Endothelial cell of umbilical vein (primary cell): ENCODE measurements at regions not wholly inside any gene's neighbourhood (a gene's known extent, or its start where the extent isn't known, plus 50 kb on each side); places are given as distances from the start of the nearest gene placed in this dataset.

ENCODE experiments used
- BruUV-seq: library from RNA; stranded (reverse); fragments of 400-500 nt; replicated peaks from 2 replicates; lab custom pipeline; 2021; lab: Mats Ljungman, UMichigan
- CTCF ChIA-PET: fragments of 300-600, 350-600 bp; sonication (Branson Sonifier 250); formaldehyde crosslinking; loops from one replicate; lab custom pipeline; 2021; ENCODE audit warnings: antibody characterized with exemption, inconsistent platforms; lab: Charles Lee
- POLR2A ChIA-PET: fragments of 300-600, 350-600 bp; sonication (Branson Sonifier 250); formaldehyde crosslinking; loops from one replicate; lab custom pipeline; 2021; ENCODE audit warnings: antibody characterized with exemption, inconsistent platforms; lab: Charles Lee
- DNase-seq: peaks from one replicate; pipeline ENCODE4 v3.0.0-alpha.2; 2011; ENCODE audit warnings: low read depth, low spot score
- FAIRE-seq: peaks from 2 replicates; lab custom pipeline; 2011; peaks lifted over from hg19 to GRCh38; lab: Jason Lieb, UNC
- H2AFZ ChIP-seq: 2 replicates; pipeline ENCODE4 v1.6.0; 2012; ENCODE audit warnings: low read depth, low read length, control low read depth, inconsistent platforms
- H3K27ac ChIP-seq: 2 replicates; pipeline ENCODE4 v1.5.1; 2011; ENCODE audit warnings: low read depth, mild to moderate bottlenecking, control low read depth, low read length, moderate library complexity; ENCODE audit not compliant: insufficient read depth
- H3K27me3 ChIP-seq, 2 experiments: 2 replicates each; pipeline versions ENCODE4 v1.6.0 to v1.6.1; 2011; ENCODE audit warnings: low read length in 2 of 2, mixed read lengths in 1 of 2; ENCODE audit not compliant: control insufficient read depth in 2 of 2, insufficient read depth in 2 of 2
- H3K36me3 ChIP-seq, 2 experiments: 2 replicates in 1 of 2; 3 replicates in 1 of 2; pipeline ENCODE4 v1.5.1; 2011; ENCODE audit warnings: low read length in 2 of 2, mild to moderate bottlenecking in 1 of 2, moderate library complexity in 1 of 2; ENCODE audit not compliant: control insufficient read depth in 2 of 2, insufficient read depth in 2 of 2; ENCODE audit errors: extremely low read depth in 1 of 2
- H3K4me1 ChIP-seq: 3 replicates; pipeline ENCODE4 v1.5.1; 2011; ENCODE audit warnings: mild to moderate bottlenecking, low read length; ENCODE audit not compliant: control insufficient read depth, insufficient read depth; ENCODE audit errors: extremely low read depth
- H3K4me2 ChIP-seq: 2 replicates; pipeline ENCODE4 v1.6.1; 2011; ENCODE audit warnings: low read length, control low read depth, mixed read lengths; ENCODE audit not compliant: insufficient read depth
- H3K4me3 ChIP-seq, 3 experiments: fragments of 200-600 bp in 1 of 3; sonication (generic), shearing (Covaris generic) in 1 of 3; replicated peaks in 1 of 3; 2 replicates each; pipeline ENCODE4 v1.5.1; 2011 to 2016; ENCODE audit warnings: control low read depth in 3 of 3, low read length in 3 of 3, mild to moderate bottlenecking in 2 of 3, inconsistent platforms in 1 of 3, low read depth in 1 of 3, moderate library complexity in 1 of 3; ENCODE audit not compliant: insufficient read depth in 1 of 3
- H3K79me2 ChIP-seq: 2 replicates; pipeline ENCODE4 v1.6.0; 2012; ENCODE audit warnings: low read length, inconsistent platforms; ENCODE audit not compliant: control insufficient read depth, insufficient read depth
- H3K9ac ChIP-seq: replicated peaks from 2 replicates; pipeline ENCODE3; 2011; ENCODE audit warnings: low read length, control low read depth; ENCODE audit not compliant: insufficient read depth; ENCODE audit errors: extremely low read depth
- H3K9me1 ChIP-seq: replicated peaks from 3 replicates; pipeline ENCODE4 v1.6.0; 2011; ENCODE audit warnings: mild to moderate bottlenecking, low read length; ENCODE audit not compliant: control insufficient read depth, insufficient read depth; ENCODE audit errors: extremely low read depth
- H3K9me3 ChIP-seq: replicated peaks from 2 replicates; pipeline ENCODE4 v1.5.1; 2012; ENCODE audit warnings: low read length, inconsistent platforms; ENCODE audit not compliant: control insufficient read depth, insufficient read depth
- H4K20me1 ChIP-seq: replicated peaks from 2 replicates; pipeline ENCODE3; 2011; ENCODE audit warnings: mild to moderate bottlenecking, low read length; ENCODE audit not compliant: control insufficient read depth, insufficient read depth; ENCODE audit errors: extremely low read depth
- EZH2 ChIP-seq: IDR thresholded peaks from 2 replicates; pipeline ENCODE4 v1.6.1; 2012; ENCODE audit warnings: borderline replicate concordance, low read depth, mild to moderate bottlenecking, moderate library complexity, low read length, inconsistent platforms; ENCODE audit not compliant: severe bottlenecking
- FOS ChIP-seq: IDR thresholded peaks from 2 replicates; pipeline ENCODE4 v1.6.1; 2011; ENCODE audit warnings: mild to moderate bottlenecking, low read length, moderate library complexity, borderline replicate concordance; ENCODE audit not compliant: insufficient read depth
- GATA2 ChIP-seq: IDR thresholded peaks from 2 replicates; pipeline ENCODE4 v1.7.0; 2011; ENCODE audit warnings: low read depth, mild to moderate bottlenecking, moderate library complexity, mixed read lengths, low read length; ENCODE audit not compliant: insufficient read length, insufficient read depth
- JUN ChIP-seq: IDR thresholded peaks from 2 replicates; pipeline ENCODE4 v1.6.1; 2011; ENCODE audit warnings: borderline replicate concordance, low read depth; ENCODE audit not compliant: insufficient read length, insufficient read depth
- MYC ChIP-seq: IDR thresholded peaks from one replicate; pipeline ENCODE4 v1.6.1; 2011; ENCODE audit warnings: mild to moderate bottlenecking, low read depth, low read length
- POLR2A ChIP-seq: IDR thresholded peaks from 2 replicates; pipeline ENCODE4 v1.6.1; 2012; ENCODE audit warnings: low read depth, mild to moderate bottlenecking, control low read depth, low read length
- POLR2AphosphoS5 ChIP-seq: IDR thresholded peaks from 2 replicates; pipeline ENCODE4 v1.6.1; 2012; ENCODE audit warnings: low read depth, mild to moderate bottlenecking, control low read depth, low read length, moderate library complexity; ENCODE audit not compliant: insufficient read depth
- dilution Hi-C: fragments of 300-500 bp; cut with MboI; formaldehyde crosslinking; loops from one replicate; pipeline ENCODE4 v1.15.0; 2019; ENCODE audit warnings: low sequenced_read_pairs; ENCODE audit not compliant: extremely low pct_ligation_motif_present
- intact Hi-C: fragments of 100-400 bp; cut with micrococcal nuclease; formaldehyde crosslinking; loops from one replicate; pipeline ENCODE4 v1.10.0; 2022
- TF ChIP-seq, protein P1 (sequence below): IDR thresholded peaks from 2 replicates; pipeline ENCODE4 v1.6.1; 2011; ENCODE audit not compliant: insufficient read depth, insufficient read length
- TF ChIP-seq, protein P2 (sequence below), 2 donors: IDR thresholded peaks; 1 replicate in 1 of 2; 2 replicates in 1 of 2; pipeline ENCODE4 v1.5.1; 2011; ENCODE audit warnings: low read length in 2 of 2, mild to moderate bottlenecking in 2 of 2, moderate library complexity in 2 of 2, control low read depth in 1 of 2, inconsistent platforms in 1 of 2, low read depth in 1 of 2; ENCODE audit not compliant: insufficient read depth in 1 of 2; ENCODE audit errors: extremely low read depth in 1 of 2

DNA sequence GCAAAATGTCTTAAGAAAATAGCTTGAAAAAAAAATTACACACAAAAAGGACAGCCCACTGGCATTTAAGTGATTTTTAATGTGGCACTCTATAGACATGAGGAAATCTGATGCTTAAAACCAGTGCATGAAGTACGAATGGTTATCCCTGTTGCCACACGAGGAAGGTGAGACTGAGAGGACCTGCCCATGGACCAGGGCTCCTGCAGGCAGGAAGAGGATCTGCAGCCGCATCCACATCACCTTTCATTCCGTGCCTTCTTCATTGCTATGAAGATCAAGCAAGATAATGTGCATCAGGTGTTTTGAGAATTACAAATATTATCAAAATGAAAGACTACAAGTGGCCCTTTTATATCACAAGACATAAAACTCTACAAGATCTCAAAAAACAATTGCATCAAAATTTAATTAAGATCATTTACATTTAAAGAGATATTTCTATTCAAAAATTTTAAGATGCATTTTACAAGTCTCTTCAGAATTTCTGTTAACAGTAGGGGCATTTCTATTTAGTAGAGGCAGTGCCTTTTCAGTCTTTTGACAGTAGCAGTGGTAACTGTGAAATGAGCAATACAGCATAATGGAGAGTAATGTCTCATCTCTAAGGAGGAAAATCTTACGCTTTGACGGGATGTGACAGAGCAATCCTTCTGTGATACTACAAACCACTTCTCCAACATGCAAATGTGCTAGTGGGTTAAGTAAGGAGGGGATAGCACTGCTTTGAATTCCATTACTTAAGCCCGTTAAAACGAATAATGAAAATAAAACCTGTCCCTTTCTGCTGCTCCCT, 83.4 kb downstream of the SLC5A7 start:
- no peaks in the 10 kb centered on the region for H3K9me1 ChIP-seq
- TF ChIP-seq GATA2 (no peak), FOS (no peak), POLR2A (no peak), MYC (no peak), EZH2 (no peak), JUN (no peak), POLR2AphosphoS5 (no peak)
- TF ChIP-seq, protein P1, sequence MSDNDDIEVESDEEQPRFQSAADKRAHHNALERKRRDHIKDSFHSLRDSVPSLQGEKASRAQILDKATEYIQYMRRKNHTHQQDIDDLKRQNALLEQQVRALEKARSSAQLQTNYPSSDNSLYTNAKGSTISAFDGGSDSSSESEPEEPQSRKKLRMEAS = no peak
- TF ChIP-seq, protein P2, sequence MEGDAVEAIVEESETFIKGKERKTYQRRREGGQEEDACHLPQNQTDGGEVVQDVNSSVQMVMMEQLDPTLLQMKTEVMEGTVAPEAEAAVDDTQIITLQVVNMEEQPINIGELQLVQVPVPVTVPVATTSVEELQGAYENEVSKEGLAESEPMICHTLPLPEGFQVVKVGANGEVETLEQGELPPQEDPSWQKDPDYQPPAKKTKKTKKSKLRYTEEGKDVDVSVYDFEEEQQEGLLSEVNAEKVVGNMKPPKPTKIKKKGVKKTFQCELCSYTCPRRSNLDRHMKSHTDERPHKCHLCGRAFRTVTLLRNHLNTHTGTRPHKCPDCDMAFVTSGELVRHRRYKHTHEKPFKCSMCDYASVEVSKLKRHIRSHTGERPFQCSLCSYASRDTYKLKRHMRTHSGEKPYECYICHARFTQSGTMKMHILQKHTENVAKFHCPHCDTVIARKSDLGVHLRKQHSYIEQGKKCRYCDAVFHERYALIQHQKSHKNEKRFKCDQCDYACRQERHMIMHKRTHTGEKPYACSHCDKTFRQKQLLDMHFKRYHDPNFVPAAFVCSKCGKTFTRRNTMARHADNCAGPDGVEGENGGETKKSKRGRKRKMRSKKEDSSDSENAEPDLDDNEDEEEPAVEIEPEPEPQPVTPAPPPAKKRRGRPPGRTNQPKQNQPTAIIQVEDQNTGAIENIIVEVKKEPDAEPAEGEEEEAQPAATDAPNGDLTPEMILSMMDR (IDR thresholded peaks at IDR 0.05; ENCODE audit: extremely low read depth in 1 of 2, insufficient read depth in 1 of 2, low read depth in 1 of 2, low read length in 2 of 2) = no peak
- H3K9me3 ChIP-seq = peaks cover 2% of the 10 kb centered on the region
- no peak overlapping the region for H3K4me3 ChIP-seq
- ChIA-PET POLR2A (no interaction called here), CTCF (no interaction called here)
- intact Hi-C loops = no loop called here
- H3K4me2 ChIP-seq = no peak overlapping the region
- no peaks in the 10 kb centered on the region for H3K79me2 ChIP-seq
- H3K36me3 ChIP-seq = no peaks in the 10 kb centered on the region
- DNase-seq (no peak), FAIRE-seq (no peak)
- no peak overlapping the region for H3K27ac ChIP-seq
- H3K27me3 ChIP-seq = no peaks in the 10 kb centered on the region
- no TSS peak for BruUV-seq
- dilution Hi-C loops = no loop called here
- no peaks in the 10 kb centered on the region for H3K4me1 ChIP-seq
- no peak overlapping the region for H2AFZ ChIP-seq
- no peaks in the 10 kb centered on the region for H4K20me1 ChIP-seq
- no peak overlapping the region for H3K9ac ChIP-seq
